Pulmonary artery endothelial cell (primary cell): ENCODE measurements at regions not wholly inside any gene's neighbourhood (a gene's known extent, or its start where the extent isn't known, plus 50 kb on each side); places are given as distances from the start of the nearest gene placed in this dataset.
"Not testable (repeated sequence)": the region's sequence is repeated elsewhere in the genome, so short reads cannot be mapped to it uniquely, and the experiment has no call there.

Experiments used
- DNase-seq: peaks from one replicate; pipeline ENCODE4 v3.0.0-alpha.2; 2011; ENCODE audit warnings: low read depth, low spot score

GRCh38 chr2:195360242-195360641, 296.8 kb upstream of the SLC39A10 start:
- DNase-seq = no peak

DNA sequence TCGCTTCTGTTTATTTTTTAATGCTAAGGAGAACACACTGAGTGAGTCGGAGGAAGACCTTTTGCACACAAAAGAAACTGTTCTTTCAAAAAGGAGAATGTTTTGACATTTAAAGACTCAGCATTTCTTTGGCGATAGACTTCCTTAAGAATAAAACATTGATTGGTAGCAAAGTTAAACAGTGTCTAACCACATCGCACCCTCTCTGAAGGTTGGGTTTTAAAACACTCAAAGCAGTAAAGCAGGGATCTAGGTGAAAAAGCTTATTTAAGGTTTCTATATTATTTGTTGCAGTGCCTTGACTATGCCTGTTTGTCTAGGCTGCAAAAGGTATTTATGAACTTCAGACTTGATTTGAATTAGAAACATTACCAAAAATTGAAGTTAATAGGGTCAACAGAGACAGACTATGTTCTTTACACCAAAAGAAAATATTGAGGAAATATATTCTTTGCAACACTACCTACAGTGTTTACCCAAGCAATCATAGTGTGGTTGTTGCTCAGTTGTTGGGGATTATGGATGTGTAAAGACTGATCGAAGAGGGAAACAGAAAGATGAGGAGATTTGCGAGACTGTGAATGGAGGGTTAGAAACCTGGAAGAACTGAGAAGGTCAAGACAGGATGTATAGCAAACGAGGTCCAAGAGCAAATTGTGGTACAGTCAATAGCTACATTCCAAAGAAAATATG, 297.8 kb upstream of the SLC39A10 start:
- no peak for DNase-seq

DNA sequence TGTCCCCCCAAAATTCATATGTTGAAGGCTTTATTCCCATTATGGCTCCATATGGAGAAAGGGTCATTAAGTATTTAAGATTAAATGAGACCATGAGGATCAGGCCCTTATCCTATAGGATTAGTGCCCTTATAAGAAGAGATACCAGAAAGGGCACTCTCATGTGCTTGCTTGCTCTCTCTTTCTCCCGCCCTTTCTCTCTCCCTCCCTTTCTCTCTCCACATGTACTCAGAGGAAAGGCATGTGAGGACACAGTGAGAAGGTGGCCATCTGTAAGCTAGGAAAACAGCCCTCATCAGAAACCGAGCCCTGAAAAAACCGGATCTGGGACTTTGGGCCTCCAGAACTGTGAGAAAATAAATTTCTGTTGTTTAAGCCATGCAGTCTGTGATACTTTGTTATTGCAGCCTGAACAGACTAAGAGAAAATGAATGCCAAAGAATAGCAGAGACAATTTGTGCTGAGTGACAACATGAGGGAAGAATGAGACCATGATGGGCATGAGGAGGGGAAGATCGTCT, 300.0 kb upstream of the SLC39A10 start:
- DNase-seq = no peak

GRCh38 chr2:195356026-195356425, 301.0 kb upstream of the SLC39A10 start:
- no peak for DNase-seq

DNA sequence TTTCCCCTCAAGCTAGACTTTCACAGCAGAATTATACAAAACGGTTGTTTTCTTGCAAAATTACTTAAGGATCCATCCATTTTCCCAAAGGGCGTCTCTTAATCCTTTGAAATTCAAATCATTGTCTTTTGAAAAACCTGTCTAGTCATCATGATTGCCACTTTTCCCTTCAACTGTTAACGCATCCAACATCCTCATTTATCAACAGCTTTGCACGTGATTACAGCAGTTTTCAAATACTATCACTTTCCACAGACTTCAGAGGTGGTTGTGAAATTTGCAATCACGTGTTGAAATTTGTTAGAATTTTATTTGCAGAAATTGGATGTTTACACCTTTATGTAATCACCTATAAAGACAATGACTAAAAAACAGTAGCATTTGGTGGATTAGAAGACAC, 304.4 kb upstream of the SLC39A10 start:
- no peak for DNase-seq

- no peak for DNase-seq
These were observed 313.0 kb upstream of the SLC39A10 start for GRCh38 chr2:195343942-195344530.

GRCh38 chr2:195343540-195343939, 313.5 kb upstream of the SLC39A10 start:
- no peak for DNase-seq

DNA sequence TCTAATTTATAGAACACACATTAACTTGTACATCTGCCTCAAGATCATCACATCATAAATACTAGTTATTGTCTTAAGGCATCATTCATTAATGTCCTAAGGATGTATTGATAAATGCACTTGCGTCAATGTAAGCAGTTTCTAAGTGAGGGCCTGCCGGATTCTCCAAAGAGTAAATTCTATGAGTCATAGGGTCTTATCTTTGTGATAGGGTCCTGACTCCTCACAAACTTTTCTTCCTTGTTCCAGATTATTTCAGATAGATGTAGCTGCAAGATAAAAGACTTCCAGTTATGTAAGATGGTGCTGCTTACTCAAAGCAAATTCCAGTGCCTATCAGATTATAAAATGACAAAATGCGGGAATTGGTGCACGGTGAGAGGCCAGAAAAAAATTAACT, 315.0 kb upstream of the SLC39A10 start:
- DNase-seq = no peak

DNA sequence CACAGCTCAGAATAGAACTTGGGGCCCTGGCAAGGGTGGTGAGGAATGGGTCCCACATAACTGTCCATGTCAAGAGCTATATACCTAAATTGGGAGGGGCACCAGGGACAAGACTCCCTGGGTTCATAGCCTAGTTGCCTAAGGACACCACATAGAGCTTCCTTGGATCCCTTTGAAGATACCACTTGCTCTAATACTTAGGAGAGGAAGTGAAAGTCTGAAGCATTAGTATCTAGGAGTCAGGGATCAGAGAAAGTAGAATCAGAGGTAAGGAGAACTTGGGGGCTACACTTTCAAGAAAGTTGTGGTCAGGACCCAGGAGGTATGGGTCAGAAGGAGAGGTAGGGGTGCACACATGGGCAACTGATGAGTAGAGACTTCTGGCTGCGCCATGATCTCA, 318.2 kb upstream of the SLC39A10 start:
- DNase-seq = no peak

- no peak for DNase-seq
These were observed 319.4 kb upstream of the SLC39A10 start for GRCh38 chr2:195337597-195337996.

- DNase-seq = no peak
These were observed 323.2 kb upstream of the SLC39A10 start for GRCh38 chr2:195333869-195334268.

DNA sequence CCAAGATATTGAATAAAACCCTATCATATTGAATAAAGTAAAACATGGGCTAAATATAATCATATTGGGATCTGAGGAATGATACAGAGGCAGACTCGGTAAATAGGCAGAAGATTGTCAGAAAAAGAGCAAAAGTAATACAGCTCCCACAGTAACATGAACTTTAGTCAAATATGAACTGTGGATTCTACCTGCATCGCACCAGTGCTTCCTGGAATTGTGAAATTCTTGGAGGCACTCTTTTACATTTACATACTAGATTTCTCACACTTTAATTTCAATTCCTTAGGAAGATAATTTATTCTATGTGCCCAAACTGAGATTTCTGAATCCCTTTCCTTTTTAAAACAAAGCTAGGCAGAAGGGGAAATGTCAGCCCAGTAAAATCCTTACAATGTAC, 325.1 kb upstream of the SLC39A10 start:
- no peak for DNase-seq

- no peak for DNase-seq
These were observed 325.9 kb upstream of the SLC39A10 start for GRCh38 chr2:195331129-195331528.

DNA sequence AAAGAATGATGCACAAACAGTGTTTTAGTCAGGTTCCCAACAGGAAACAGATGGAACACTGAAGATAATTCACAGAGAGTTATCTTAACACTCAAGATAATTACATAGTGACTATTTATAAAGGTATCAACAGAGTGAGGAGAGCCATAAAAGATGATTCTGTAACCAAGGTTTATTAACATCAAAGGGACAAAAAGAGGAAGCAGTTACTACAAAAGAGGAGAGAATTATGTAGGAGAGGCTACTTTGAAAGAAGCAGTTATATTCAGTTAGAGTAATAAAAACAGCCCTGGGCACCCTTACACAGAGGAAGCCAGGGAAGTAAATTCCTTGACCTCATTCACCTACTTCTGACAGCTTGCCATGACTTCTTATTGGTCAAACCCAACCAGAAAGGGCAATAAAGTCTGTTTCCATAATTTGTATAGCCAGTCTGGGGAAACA, 326.5 kb upstream of the SLC39A10 start:
- DNase-seq = no peak

- not testable (repeated sequence) for DNase-seq
These were observed 327.2 kb upstream of the SLC39A10 start for GRCh38 chr2:195329784-195330183.

GRCh38 chr2:195326537-195326936, 330.5 kb upstream of the SLC39A10 start:
- DNase-seq = no peak

GRCh38 chr2:195322324-195322723, 334.7 kb upstream of the SLC39A10 start:
- DNase-seq = no peak

DNA sequence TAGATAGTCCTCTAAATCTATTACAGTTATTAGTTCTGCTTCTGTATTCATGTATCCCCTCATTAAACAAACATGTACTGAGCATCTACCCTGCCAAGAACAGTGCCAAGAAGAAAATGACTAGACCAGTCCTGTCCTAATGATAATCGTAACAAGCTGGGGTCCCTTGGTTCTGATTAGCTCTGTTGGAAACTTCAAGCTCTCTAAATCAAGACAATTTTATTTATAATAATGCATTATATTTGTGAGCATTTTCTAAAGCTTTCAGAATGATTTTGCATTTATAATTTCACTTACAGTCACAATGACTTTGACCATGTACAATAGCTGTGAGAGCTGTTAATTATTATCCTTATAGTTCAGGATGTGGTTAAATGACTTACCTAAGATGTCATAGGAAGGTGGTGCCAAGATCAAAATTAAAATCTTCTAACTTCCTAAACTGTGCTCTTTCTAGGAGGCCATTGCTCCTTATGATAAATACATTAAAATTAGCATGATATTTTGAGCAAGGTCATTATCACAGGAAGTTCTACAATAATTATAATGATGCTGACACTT, 336.5 kb upstream of the SLC39A10 start:
- no peak for DNase-seq

DNA sequence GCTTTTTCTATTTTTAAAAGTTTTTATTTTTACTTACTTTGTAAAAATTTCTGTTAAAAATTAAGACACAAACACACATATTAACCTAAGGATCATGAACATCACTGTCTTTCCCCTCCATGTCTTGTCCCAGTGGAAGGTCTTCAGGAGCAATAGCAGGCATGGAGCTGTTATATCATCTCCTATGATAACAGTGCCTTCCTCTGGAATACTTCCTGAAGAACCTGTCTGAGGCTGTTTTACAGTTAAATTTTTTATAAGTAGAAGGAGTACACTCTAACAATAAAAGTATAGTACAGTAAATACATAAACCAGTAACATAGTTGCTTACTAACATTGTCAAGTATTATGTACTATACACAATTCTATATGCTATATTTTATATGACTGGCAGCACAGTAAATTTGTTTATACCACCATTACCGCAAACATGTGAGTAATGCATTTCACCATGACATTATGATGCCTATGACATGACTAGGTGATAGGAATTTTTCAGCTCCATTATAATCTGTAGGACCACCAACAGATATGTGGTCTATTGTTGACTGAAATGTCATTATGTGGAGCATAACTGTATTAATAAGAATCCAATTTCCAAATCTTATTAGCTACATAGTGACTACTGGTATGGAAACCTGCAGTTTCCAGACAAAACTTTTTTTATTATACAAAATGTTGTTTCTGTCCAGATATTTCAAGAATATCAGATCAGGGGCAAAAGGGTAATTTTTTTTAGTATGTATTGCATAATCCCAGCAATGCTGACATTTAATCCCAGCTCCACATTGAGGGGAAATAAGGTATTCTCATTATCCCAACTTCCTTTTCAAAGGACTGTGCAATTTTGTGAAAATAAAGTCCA, 337.2 kb upstream of the SLC39A10 start:
- DNase-seq = no peak

DNA sequence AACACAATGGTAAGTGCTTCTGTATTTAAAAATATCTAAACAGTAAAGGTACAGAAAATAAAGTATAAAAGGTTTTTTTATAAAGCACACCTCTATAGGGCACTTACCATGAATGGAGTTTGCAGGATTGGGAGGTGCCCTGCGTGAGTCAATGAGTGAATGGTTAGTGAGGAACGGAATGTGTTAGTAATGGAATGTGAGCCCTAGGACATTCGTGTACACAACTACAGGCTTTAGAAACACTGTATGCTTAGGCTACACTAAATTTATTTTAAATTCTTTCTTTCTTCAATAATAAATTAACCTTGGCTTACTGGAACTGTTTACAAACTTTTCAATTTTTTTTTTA, 337.9 kb upstream of the SLC39A10 start:
- no peak for DNase-seq

DNA sequence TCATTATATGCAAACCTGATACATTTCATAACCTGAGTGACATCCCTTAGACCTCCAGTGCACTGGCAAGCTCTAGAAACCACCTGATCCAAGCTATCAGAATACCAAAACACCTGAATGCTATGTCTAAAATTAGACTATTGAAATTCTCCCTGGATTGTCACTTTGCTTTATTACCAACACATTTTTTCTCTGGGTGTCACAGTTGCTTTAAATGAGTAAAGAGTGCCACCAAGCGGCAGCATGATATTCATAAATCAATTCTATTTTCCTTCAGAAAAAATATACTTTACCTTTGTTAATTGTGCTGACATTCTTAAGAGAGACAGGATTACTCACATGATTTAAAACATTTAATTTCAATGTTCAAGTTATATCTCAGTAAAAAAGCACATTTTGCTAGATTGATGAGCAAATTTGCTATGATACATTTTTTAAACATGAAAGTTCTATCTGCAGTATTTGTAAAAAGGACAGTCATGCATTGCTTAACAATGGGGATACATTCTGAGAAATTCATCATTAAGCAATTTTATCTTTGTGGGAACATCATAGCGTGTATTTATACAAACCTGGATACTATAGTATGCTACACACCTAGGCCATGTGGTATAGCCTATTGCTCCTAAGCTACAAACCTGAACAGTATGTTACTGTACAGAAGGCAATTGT, 338.4 kb upstream of the SLC39A10 start:
- no peak for DNase-seq
